Stomach smooth muscle (tissue), 2 donors: ENCODE measurements at regions not wholly inside any gene's neighbourhood (a gene's known extent, or its start where the extent isn't known, plus 50 kb on each side); places are given as distances from the start of the nearest gene placed in this dataset.

Source experiments
- H3K27ac ChIP-seq: one replicate; pipeline ENCODE4 v1.7.0; 2013; ENCODE audit warnings: mild to moderate bottlenecking, low read length, inconsistent platforms
- H3K27me3 ChIP-seq, 2 donors: one replicate each; pipeline ENCODE4 v1.7.0; 2013; ENCODE audit warnings: low read length in 2 of 2; ENCODE audit not compliant: insufficient read depth in 2 of 2, control insufficient read depth in 1 of 2
- H3K36me3 ChIP-seq, 2 donors: one replicate each; pipeline ENCODE4 v1.7.0; 2013; ENCODE audit warnings: low read length in 2 of 2; ENCODE audit not compliant: control insufficient read depth in 2 of 2, insufficient read depth in 2 of 2
- H3K4me1 ChIP-seq: one replicate; pipeline ENCODE4 v1.7.0; 2013; ENCODE audit warnings: low read length; ENCODE audit not compliant: control insufficient read depth, insufficient read depth
- H3K4me3 ChIP-seq, 2 donors: one replicate each; pipeline ENCODE4 v1.7.0; 2013; ENCODE audit warnings: low read length in 2 of 2
- H3K9ac ChIP-seq, 2 donors: one replicate each; pipeline ENCODE4 v1.7.0; 2013; ENCODE audit warnings: low read length in 2 of 2, mild to moderate bottlenecking in 1 of 2
- H3K9me3 ChIP-seq, 2 donors: one replicate each; pipeline ENCODE4 v1.7.0; 2013; ENCODE audit warnings: low read length in 2 of 2; ENCODE audit not compliant: control insufficient read depth in 2 of 2
- donor health status: healthy.
- donor health status: Pancreatic carcinoma.

- no peaks in the 10 kb centered on the region for H3K4me1 ChIP-seq
- no peaks in the 10 kb centered on the region for H3K9me3 ChIP-seq
These were observed 87.1 kb upstream of the TRIO start for GRCh38 chr5:14056039-14056438.

GRCh38 chr5:14054965-14055963, 87.9 kb upstream of the TRIO start:
- Histone ChIP-seq H3K4me3 (no peak overlapping the region), H3K9ac (no peak overlapping the region), H3K27me3 (no peaks in the 10 kb centered on the region), H3K36me3 (no peaks in the 10 kb centered on the region), H3K27ac (no peak overlapping the region), H3K9me3 (no peaks in the 10 kb centered on the region), H3K4me1 (no peaks in the 10 kb centered on the region)

More at GRCh38 chr5:14056039-14056438, 87.1 kb upstream of the TRIO start:
- no peak overlapping the region for H3K4me3 ChIP-seq
- H3K27ac ChIP-seq: no peak overlapping the region
- H3K36me3 ChIP-seq: no peaks in the 10 kb centered on the region
- H3K27me3 ChIP-seq: no peaks in the 10 kb centered on the region
- no peak overlapping the region for H3K9ac ChIP-seq

DNA sequence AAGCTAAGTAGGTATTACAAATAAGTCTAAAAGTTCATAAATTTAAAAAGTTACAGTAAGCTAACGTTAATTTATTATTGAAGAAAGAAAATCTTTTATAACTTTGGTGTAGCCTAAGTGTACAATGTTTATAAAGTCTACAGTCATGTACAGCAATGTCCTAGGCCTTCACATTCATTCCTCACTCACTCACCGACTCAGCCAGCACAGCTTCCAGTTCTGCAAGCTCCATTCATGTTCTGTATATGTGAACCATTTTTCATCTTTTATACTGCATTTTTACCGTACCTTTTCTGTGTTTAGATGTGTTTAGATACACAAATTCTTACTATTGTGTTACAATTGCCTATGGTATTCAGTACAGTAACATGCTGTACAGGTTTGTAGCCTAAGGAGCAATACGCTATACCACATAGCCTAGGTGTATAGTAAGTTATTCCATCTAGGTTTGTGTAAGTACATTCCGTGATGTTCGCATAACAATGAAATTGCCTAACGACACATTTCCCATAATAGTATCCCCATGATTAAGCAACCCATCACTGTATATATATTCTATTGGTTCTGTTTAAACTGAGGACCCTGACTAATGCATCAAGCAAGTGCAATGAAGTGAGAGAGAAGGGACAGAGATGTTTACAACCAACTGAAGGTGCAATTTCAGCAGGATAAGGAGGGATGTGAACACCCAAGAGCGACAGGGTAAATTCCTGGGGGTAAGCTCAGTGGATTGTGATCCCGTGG, 88.9 kb upstream of the TRIO start:
- Histone ChIP-seq H3K4me1 (no peaks in the 10 kb centered on the region), H3K4me3 (no peak overlapping the region)

GRCh38 chr5:14050821-14051220, 92.3 kb upstream of the TRIO start:
- H3K4me1 ChIP-seq: no peaks in the 10 kb centered on the region
- no peaks in the 10 kb centered on the region for H3K27me3 ChIP-seq
- H3K27ac ChIP-seq: no peak overlapping the region
- H3K9ac ChIP-seq: no peak overlapping the region
- peaks cover 3 to 4% of the 10 kb centered on the region in 2 donors for H3K9me3 ChIP-seq
- H3K4me3 ChIP-seq: no peak overlapping the region
- H3K36me3 ChIP-seq: no peaks in the 10 kb centered on the region

More for the DNA sequence above, 88.9 kb upstream of the TRIO start:
- Histone ChIP-seq H3K36me3 (no peaks in the 10 kb centered on the region), H3K27ac (no peak overlapping the region), H3K9ac (no peak overlapping the region), H3K9me3 (no peaks in the 10 kb centered on the region), H3K27me3 (no peaks in the 10 kb centered on the region)

GRCh38 chr5:14048434-14048833, 94.7 kb upstream of the TRIO start:
- no peak overlapping the region for H3K27ac ChIP-seq
- no peak overlapping the region for H3K4me3 ChIP-seq
- H3K9me3 ChIP-seq: peaks cover 3 to 4% of the 10 kb centered on the region in 2 donors
- no peaks in the 10 kb centered on the region for H3K4me1 ChIP-seq
- H3K9ac ChIP-seq: no peak overlapping the region
- no peaks in the 10 kb centered on the region for H3K27me3 ChIP-seq
- no peaks in the 10 kb centered on the region for H3K36me3 ChIP-seq

- no peaks in the 10 kb centered on the region for H3K36me3 ChIP-seq
- H3K9ac ChIP-seq: no peak overlapping the region
- H3K4me3 ChIP-seq: no peak overlapping the region
- H3K27ac ChIP-seq: no peak overlapping the region
- peaks cover 0 to 2% of the 10 kb centered on the region in 2 donors for H3K27me3 ChIP-seq
- H3K4me1 ChIP-seq: peaks cover 8% of the 10 kb centered on the region
- H3K9me3 ChIP-seq: no peaks in the 10 kb centered on the region
These were observed 97.2 kb upstream of the DNAH5 start for GRCh38 chr5:14041528-14042192.

DNA sequence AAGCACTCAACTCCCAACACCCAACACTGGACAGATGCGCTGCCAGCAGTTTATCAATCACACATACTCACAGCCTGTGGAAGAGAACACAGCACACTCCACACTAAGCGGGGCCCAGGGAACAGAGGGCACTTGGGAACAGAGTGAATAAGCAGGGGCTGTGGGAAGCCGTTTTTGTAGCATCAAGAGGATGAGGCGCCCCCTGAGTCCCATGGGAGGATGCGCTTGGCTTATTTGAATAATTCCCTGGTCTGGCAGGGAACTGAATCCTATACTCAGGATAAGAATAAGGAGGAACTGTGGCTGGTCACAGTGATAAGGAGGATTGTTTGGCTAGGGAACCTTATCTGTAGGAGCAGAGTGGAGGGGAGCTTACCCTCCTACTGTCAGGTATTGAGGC, 96.1 kb upstream of the DNAH5 start:
- no peak overlapping the region for H3K27ac ChIP-seq
- peaks cover 0 to 2% of the 10 kb centered on the region in 2 donors for H3K27me3 ChIP-seq
- H3K9me3 ChIP-seq: no peaks in the 10 kb centered on the region
- H3K4me3 ChIP-seq: no peak overlapping the region
- H3K36me3 ChIP-seq: no peaks in the 10 kb centered on the region
- H3K4me1 ChIP-seq: peaks cover 20% of the 10 kb centered on the region
- no peak overlapping the region for H3K9ac ChIP-seq

GRCh38 chr5:14039576-14039975, 95.1 kb upstream of the DNAH5 start:
- Histone ChIP-seq H3K9ac (no peak overlapping the region), H3K36me3 (no peaks in the 10 kb centered on the region), H3K4me1 (peaks cover 24% of the 10 kb centered on the region), H3K27me3 (peaks cover 0 to 2% of the 10 kb centered on the region in 2 donors), H3K27ac (no peak overlapping the region), H3K9me3 (no peaks in the 10 kb centered on the region), H3K4me3 (no peak overlapping the region)

DNA sequence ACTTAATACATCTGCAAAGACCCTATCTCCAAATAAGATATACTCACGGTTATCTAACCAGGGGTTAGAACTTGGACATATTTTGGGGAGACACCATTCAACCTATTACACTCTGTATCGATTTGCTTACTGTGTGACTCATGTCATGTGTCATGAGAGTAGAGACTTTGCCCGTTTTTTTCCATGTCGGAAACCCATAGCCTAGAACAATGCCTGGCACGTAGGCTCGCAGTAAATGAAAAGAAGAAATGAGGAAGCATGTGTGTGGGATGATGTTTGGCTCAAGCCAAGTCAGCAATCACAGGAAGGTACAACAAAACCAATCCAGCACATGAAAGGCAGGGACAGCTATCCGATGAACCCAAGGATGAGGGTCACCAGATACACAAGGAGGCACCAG, 94.6 kb upstream of the DNAH5 start:
- no peak overlapping the region for H3K9ac ChIP-seq
- no peak overlapping the region for H3K4me3 ChIP-seq
- peaks cover 24% of the 10 kb centered on the region for H3K4me1 ChIP-seq
- H3K9me3 ChIP-seq: no peaks in the 10 kb centered on the region
- peaks cover 0 to 2% of the 10 kb centered on the region in 2 donors for H3K27me3 ChIP-seq
- H3K36me3 ChIP-seq: no peaks in the 10 kb centered on the region
- H3K27ac ChIP-seq: no peak overlapping the region

GRCh38 chr5:14038341-14038959, 94.0 kb upstream of the DNAH5 start:
- H3K9me3 ChIP-seq: no peaks in the 10 kb centered on the region
- peaks cover 0 to 2% of the 10 kb centered on the region in 2 donors for H3K27me3 ChIP-seq
- H3K36me3 ChIP-seq: no peaks in the 10 kb centered on the region
- no peak overlapping the region for H3K27ac ChIP-seq
- no peak overlapping the region for H3K4me3 ChIP-seq
- peaks cover 24% of the 10 kb centered on the region for H3K4me1 ChIP-seq
- H3K9ac ChIP-seq: no peak overlapping the region
